ENCODE measurements at regions not wholly inside any gene's neighbourhood (a gene's known extent, or its start where the extent isn't known, plus 50 kb on each side); places are given as distances from the start of the nearest gene placed in this dataset.

DNA sequence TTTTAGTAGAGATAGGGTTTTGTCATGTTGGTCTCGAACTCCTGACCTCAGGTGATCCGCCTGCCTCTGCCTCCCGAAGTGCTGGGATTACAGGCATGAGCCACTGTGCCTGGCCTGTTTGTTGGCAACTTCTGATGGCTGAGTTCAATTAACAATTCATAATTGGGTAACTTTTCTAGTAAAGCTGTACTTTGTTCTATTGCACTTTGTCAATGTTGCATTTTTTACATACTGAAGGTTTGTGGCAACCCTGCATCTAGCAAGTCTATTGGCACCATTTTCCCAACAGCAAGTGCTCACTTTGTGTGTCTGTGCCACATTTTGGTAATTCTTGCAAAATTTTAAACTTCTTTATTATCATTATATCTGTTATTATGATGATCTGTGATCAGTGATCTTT lies 64.5 kb upstream of the USP24 start (continued):
- TF ChIP-seq, protein P1, sequence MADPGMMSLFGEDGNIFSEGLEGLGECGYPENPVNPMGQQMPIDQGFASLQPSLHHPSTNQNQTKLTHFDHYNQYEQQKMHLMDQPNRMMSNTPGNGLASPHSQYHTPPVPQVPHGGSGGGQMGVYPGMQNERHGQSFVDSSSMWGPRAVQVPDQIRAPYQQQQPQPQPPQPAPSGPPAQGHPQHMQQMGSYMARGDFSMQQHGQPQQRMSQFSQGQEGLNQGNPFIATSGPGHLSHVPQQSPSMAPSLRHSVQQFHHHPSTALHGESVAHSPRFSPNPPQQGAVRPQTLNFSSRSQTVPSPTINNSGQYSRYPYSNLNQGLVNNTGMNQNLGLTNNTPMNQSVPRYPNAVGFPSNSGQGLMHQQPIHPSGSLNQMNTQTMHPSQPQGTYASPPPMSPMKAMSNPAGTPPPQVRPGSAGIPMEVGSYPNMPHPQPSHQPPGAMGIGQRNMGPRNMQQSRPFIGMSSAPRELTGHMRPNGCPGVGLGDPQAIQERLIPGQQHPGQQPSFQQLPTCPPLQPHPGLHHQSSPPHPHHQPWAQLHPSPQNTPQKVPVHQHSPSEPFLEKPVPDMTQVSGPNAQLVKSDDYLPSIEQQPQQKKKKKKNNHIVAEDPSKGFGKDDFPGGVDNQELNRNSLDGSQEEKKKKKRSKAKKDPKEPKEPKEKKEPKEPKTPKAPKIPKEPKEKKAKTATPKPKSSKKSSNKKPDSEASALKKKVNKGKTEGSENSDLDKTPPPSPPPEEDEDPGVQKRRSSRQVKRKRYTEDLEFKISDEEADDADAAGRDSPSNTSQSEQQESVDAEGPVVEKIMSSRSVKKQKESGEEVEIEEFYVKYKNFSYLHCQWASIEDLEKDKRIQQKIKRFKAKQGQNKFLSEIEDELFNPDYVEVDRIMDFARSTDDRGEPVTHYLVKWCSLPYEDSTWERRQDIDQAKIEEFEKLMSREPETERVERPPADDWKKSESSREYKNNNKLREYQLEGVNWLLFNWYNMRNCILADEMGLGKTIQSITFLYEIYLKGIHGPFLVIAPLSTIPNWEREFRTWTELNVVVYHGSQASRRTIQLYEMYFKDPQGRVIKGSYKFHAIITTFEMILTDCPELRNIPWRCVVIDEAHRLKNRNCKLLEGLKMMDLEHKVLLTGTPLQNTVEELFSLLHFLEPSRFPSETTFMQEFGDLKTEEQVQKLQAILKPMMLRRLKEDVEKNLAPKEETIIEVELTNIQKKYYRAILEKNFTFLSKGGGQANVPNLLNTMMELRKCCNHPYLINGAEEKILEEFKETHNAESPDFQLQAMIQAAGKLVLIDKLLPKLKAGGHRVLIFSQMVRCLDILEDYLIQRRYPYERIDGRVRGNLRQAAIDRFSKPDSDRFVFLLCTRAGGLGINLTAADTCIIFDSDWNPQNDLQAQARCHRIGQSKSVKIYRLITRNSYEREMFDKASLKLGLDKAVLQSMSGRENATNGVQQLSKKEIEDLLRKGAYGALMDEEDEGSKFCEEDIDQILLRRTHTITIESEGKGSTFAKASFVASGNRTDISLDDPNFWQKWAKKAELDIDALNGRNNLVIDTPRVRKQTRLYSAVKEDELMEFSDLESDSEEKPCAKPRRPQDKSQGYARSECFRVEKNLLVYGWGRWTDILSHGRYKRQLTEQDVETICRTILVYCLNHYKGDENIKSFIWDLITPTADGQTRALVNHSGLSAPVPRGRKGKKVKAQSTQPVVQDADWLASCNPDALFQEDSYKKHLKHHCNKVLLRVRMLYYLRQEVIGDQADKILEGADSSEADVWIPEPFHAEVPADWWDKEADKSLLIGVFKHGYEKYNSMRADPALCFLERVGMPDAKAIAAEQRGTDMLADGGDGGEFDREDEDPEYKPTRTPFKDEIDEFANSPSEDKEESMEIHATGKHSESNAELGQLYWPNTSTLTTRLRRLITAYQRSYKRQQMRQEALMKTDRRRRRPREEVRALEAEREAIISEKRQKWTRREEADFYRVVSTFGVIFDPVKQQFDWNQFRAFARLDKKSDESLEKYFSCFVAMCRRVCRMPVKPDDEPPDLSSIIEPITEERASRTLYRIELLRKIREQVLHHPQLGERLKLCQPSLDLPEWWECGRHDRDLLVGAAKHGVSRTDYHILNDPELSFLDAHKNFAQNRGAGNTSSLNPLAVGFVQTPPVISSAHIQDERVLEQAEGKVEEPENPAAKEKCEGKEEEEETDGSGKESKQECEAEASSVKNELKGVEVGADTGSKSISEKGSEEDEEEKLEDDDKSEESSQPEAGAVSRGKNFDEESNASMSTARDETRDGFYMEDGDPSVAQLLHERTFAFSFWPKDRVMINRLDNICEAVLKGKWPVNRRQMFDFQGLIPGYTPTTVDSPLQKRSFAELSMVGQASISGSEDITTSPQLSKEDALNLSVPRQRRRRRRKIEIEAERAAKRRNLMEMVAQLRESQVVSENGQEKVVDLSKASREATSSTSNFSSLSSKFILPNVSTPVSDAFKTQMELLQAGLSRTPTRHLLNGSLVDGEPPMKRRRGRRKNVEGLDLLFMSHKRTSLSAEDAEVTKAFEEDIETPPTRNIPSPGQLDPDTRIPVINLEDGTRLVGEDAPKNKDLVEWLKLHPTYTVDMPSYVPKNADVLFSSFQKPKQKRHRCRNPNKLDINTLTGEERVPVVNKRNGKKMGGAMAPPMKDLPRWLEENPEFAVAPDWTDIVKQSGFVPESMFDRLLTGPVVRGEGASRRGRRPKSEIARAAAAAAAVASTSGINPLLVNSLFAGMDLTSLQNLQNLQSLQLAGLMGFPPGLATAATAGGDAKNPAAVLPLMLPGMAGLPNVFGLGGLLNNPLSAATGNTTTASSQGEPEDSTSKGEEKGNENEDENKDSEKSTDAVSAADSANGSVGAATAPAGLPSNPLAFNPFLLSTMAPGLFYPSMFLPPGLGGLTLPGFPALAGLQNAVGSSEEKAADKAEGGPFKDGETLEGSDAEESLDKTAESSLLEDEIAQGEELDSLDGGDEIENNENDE (IDR thresholded peaks at IDR 0.05; ENCODE audit: insufficient replicate concordance, low read length): no peak
- TF ChIP-seq HDAC6 (IDR thresholded peaks at IDR 0.05; ENCODE audit: low read depth, low read length) (no peak), CEBPB (IDR thresholded peaks at IDR 0.05; ENCODE audit: low read depth, low read length) (no peak), TAF1 (IDR thresholded peaks at IDR 0.05; ENCODE audit: low read depth, low read length) (no peak), POLR2A (IDR thresholded peaks at IDR 0.05; ENCODE audit: control extremely low read depth in 1 of 2, low read depth in 2 of 2, low read length in 2 of 2) (no peak), TBP (IDR thresholded peaks at IDR 0.05; ENCODE audit: low read depth, low read length) (no peak), YY1 (IDR thresholded peaks at IDR 0.05; ENCODE audit: low read depth, low read length) (no peak), FOSL1 (IDR thresholded peaks at IDR 0.05; ENCODE audit: insufficient read depth, low read depth, low read length) (no peak), SIX5 (IDR thresholded peaks at IDR 0.05; ENCODE audit: low read depth, low read length) (no peak), SIRT6 (IDR thresholded peaks at IDR 0.05; ENCODE audit: low read length) (no peak), HDAC2 (IDR thresholded peaks at IDR 0.05; ENCODE audit: borderline replicate concordance in 1 of 2, low read depth in 2 of 2, low read length in 2 of 2) (no peak), TAF7 (optimal IDR thresholded peaks at IDR 0.05; ENCODE audit: borderline replicate concordance, low read depth, low read length) (no peak), CTBP2 (IDR thresholded peaks at IDR 0.05; ENCODE audit: borderline replicate concordance, insufficient read depth, insufficient read length, low read length) (no peak), KDM5A (IDR thresholded peaks at IDR 0.05; ENCODE audit: low read length) (no peak)
